ENCODE measurements at regions not wholly inside any gene's neighbourhood (a gene's known extent, or its start where the extent isn't known, plus 50 kb on each side); places are given as distances from the start of the nearest gene placed in this dataset.

- Histone ChIP-seq H3K4me3 (ENCODE audit: insufficient read length, low read depth) (no peak overlapping the region), H3K9me3 (ENCODE audit: insufficient read depth, low read length) (no peaks in the 10 kb centered on the region), H3K4me1 (ENCODE audit: insufficient read depth, insufficient read length) (no peaks in the 10 kb centered on the region), H3K36me3 (ENCODE audit: insufficient read depth, insufficient read length, low read length) (no peaks in the 10 kb centered on the region), H3K27me3 (ENCODE audit: insufficient read depth, insufficient read length) (no peaks in the 10 kb centered on the region), H3K9ac (ENCODE audit: insufficient read length, low read depth) (no peak overlapping the region)
- TF ChIP-seq SUZ12 (IDR thresholded peaks at IDR 0.05; ENCODE audit: extremely low read depth, insufficient read depth, insufficient read length): no peak
- no peak for TF ChIP-seq ZNF274 (IDR thresholded peaks at IDR 0.05; ENCODE audit: low read depth, low read length)
- TF ChIP-seq YY1 (IDR thresholded peaks at IDR 0.05; ENCODE audit: insufficient read depth, insufficient read length): no peak
- no peak for DNase-seq (ENCODE audit: low read depth, low spot score)
Observed at GRCh38 chr6:90820436-90820835, 233.6 kb upstream of the MAP3K7 start.

DNA sequence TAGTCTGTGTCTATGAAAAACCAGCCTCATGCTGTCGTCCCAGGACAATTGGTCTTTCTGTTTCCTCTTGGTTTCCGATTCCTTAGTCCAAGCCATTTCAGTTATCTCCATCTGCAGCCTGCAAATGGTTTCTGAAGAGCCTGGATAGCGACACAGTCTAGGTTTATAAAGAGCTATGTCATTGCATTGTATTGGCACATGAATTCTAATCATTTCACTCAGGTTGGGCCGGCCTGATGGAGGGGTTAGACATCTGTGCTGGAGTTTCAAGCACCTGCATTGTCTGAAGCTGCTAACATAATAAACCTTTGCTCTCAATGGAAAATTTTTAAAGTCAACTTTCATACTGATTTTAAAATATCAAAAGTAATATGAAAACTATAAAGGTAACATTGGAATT lies 232.6 kb upstream of the MAP3K7 start:
- Histone ChIP-seq H3K9me3 (ENCODE audit: insufficient read depth, low read length) (no peaks in the 10 kb centered on the region), H3K36me3 (ENCODE audit: insufficient read depth, insufficient read length, low read length) (no peaks in the 10 kb centered on the region), H3K27me3 (ENCODE audit: insufficient read depth, insufficient read length) (no peaks in the 10 kb centered on the region), H3K4me3 (ENCODE audit: insufficient read length, low read depth) (no peak overlapping the region), H3K9ac (ENCODE audit: insufficient read length, low read depth) (no peak overlapping the region), H3K4me1 (ENCODE audit: insufficient read depth, insufficient read length) (no peaks in the 10 kb centered on the region)
- no peak for TF ChIP-seq ZNF274 (IDR thresholded peaks at IDR 0.05; ENCODE audit: low read depth, low read length)
- no peak for TF ChIP-seq YY1 (IDR thresholded peaks at IDR 0.05; ENCODE audit: insufficient read depth, insufficient read length)
- no peak for TF ChIP-seq SUZ12 (IDR thresholded peaks at IDR 0.05; ENCODE audit: extremely low read depth, insufficient read depth, insufficient read length)
- DNase-seq (ENCODE audit: low read depth, low spot score): no peak

GRCh38 chr6:90818163-90818562 lies 231.3 kb upstream of the MAP3K7 start:
- no peaks in the 10 kb centered on the region for H3K4me1 ChIP-seq (ENCODE audit: insufficient read depth, insufficient read length)
- TF ChIP-seq YY1 (IDR thresholded peaks at IDR 0.05; ENCODE audit: insufficient read depth, insufficient read length) (no peak), ZNF274 (IDR thresholded peaks at IDR 0.05; ENCODE audit: low read depth, low read length) (no peak), SUZ12 (IDR thresholded peaks at IDR 0.05; ENCODE audit: extremely low read depth, insufficient read depth, insufficient read length) (no peak)
- no peak for DNase-seq (ENCODE audit: low read depth, low spot score)
- no peaks in the 10 kb centered on the region for H3K9me3 ChIP-seq (ENCODE audit: insufficient read depth, low read length)
- H3K27me3 ChIP-seq (ENCODE audit: insufficient read depth, insufficient read length): no peaks in the 10 kb centered on the region
- H3K36me3 ChIP-seq (ENCODE audit: insufficient read depth, insufficient read length, low read length): no peaks in the 10 kb centered on the region
- H3K9ac ChIP-seq (ENCODE audit: insufficient read length, low read depth): no peak overlapping the region
- H3K4me3 ChIP-seq (ENCODE audit: insufficient read length, low read depth): no peak overlapping the region

DNA sequence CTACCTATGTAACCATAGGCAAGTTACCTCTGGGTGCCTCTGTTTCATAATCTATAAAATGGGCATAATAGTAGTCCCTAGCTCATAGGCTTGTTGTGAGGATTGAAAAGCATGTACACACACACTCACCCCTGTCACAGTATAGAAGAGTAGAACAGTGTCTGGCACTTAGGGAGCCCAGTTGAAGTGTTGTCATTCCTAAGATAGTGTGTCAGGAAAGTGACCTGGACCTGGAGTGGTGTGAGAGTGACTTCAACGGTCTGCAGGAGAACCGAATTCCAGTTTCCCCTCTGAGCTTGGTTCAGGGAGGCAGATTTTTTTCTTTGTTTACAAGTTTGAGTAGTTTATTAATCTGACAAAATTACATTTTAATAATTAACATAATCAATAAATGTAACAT lies 229.9 kb upstream of the MAP3K7 start:
- Histone ChIP-seq H3K9ac (ENCODE audit: insufficient read length, low read depth) (no peak overlapping the region), H3K9me3 (ENCODE audit: insufficient read depth, low read length) (no peaks in the 10 kb centered on the region), H3K4me3 (ENCODE audit: insufficient read length, low read depth) (no peak overlapping the region), H3K36me3 (ENCODE audit: insufficient read depth, insufficient read length, low read length) (no peaks in the 10 kb centered on the region), H3K4me1 (ENCODE audit: insufficient read depth, insufficient read length) (no peaks in the 10 kb centered on the region), H3K27me3 (ENCODE audit: insufficient read depth, insufficient read length) (no peaks in the 10 kb centered on the region)
- DNase-seq (ENCODE audit: low read depth, low spot score): no peak
- TF ChIP-seq SUZ12 (IDR thresholded peaks at IDR 0.05; ENCODE audit: extremely low read depth, insufficient read depth, insufficient read length): no peak
- TF ChIP-seq ZNF274 (IDR thresholded peaks at IDR 0.05; ENCODE audit: low read depth, low read length): no peak
- TF ChIP-seq YY1 (IDR thresholded peaks at IDR 0.05; ENCODE audit: insufficient read depth, insufficient read length): no peak

- Histone ChIP-seq H3K9ac (ENCODE audit: insufficient read length, low read depth) (no peak overlapping the region), H3K4me1 (ENCODE audit: insufficient read depth, insufficient read length) (no peaks in the 10 kb centered on the region), H3K4me3 (ENCODE audit: insufficient read length, low read depth) (no peak overlapping the region), H3K36me3 (ENCODE audit: insufficient read depth, insufficient read length, low read length) (no peaks in the 10 kb centered on the region), H3K9me3 (ENCODE audit: insufficient read depth, low read length) (no peaks in the 10 kb centered on the region), H3K27me3 (ENCODE audit: insufficient read depth, insufficient read length) (no peaks in the 10 kb centered on the region)
- DNase-seq (ENCODE audit: low read depth, low spot score): no peak
- no peak for TF ChIP-seq ZNF274 (IDR thresholded peaks at IDR 0.05; ENCODE audit: low read depth, low read length)
- TF ChIP-seq YY1 (IDR thresholded peaks at IDR 0.05; ENCODE audit: insufficient read depth, insufficient read length): no peak
- TF ChIP-seq SUZ12 (IDR thresholded peaks at IDR 0.05; ENCODE audit: extremely low read depth, insufficient read depth, insufficient read length): no peak
Observed at GRCh38 chr6:90811596-90812226, 224.8 kb upstream of the MAP3K7 start.

GRCh38 chr6:90809035-90809434 lies 222.2 kb upstream of the MAP3K7 start:
- no peak overlapping the region for H3K9ac ChIP-seq (ENCODE audit: insufficient read length, low read depth)
- TF ChIP-seq YY1 (IDR thresholded peaks at IDR 0.05; ENCODE audit: insufficient read depth, insufficient read length) (no peak), ZNF274 (IDR thresholded peaks at IDR 0.05; ENCODE audit: low read depth, low read length) (no peak), SUZ12 (IDR thresholded peaks at IDR 0.05; ENCODE audit: extremely low read depth, insufficient read depth, insufficient read length) (no peak)
- H3K4me3 ChIP-seq (ENCODE audit: insufficient read length, low read depth): no peak overlapping the region
- H3K4me1 ChIP-seq (ENCODE audit: insufficient read depth, insufficient read length): no peaks in the 10 kb centered on the region
- H3K36me3 ChIP-seq (ENCODE audit: insufficient read depth, insufficient read length, low read length): no peaks in the 10 kb centered on the region
- no peaks in the 10 kb centered on the region for H3K9me3 ChIP-seq (ENCODE audit: insufficient read depth, low read length)
- H3K27me3 ChIP-seq (ENCODE audit: insufficient read depth, insufficient read length): no peaks in the 10 kb centered on the region
- DNase-seq (ENCODE audit: low read depth, low spot score): no peak

DNA sequence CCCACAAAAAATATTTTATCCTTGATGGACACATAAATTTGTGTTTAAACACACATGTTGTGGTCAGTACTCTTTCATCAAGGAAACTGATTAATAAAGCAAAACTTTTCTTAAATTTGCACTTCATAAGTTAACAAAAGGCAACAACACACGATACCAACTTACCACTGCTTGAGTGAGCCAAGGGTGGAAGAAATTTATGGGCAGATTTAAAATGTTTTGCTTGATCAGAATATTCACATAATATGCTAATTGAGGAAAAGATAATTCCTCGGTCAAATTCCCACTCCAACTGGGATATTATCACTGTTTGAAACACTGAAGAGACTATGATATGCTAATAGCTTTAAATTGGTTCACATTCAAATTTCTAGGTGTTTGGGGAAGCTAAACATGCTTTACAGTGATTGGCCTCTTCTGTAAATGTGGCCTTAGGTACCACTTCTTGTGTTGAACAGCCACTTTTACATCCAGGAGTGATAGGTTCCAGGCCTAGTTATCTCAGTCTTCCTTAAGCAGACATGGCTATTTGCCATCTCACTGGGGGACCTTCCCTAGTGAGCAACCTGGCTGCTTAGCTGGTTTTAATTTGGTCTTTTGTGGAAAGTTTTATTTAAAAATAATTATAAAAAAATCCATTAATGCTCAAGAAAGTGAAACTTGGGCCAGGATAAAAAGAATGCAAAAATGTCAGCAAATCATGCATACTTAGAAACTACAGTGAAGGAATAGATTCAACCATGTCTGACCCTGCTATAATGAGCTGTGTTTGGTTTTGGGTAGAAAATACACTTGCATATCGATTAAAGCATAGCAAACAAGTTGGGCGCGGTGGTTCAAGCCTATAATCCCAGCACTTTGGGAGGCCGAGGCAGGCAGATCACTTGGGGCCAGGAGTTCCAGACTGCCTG lies 221.2 kb upstream of the MAP3K7 start:
- no peaks in the 10 kb centered on the region for H3K36me3 ChIP-seq (ENCODE audit: insufficient read depth, insufficient read length, low read length)

More for the DNA sequence above, 221.2 kb upstream of the MAP3K7 start:
- Histone ChIP-seq H3K9me3 (ENCODE audit: insufficient read depth, low read length) (no peaks in the 10 kb centered on the region), H3K4me1 (ENCODE audit: insufficient read depth, insufficient read length) (no peaks in the 10 kb centered on the region), H3K4me3 (ENCODE audit: insufficient read length, low read depth) (no peak overlapping the region), H3K9ac (ENCODE audit: insufficient read length, low read depth) (no peak overlapping the region), H3K27me3 (ENCODE audit: insufficient read depth, insufficient read length) (no peaks in the 10 kb centered on the region)
- no peak for DNase-seq (ENCODE audit: low read depth, low spot score)
- no peak for TF ChIP-seq ZNF274 (IDR thresholded peaks at IDR 0.05; ENCODE audit: low read depth, low read length)
- TF ChIP-seq SUZ12 (IDR thresholded peaks at IDR 0.05; ENCODE audit: extremely low read depth, insufficient read depth, insufficient read length): no peak
- no peak for TF ChIP-seq YY1 (IDR thresholded peaks at IDR 0.05; ENCODE audit: insufficient read depth, insufficient read length)
